ENCODE measurements at regions not wholly inside any gene's neighbourhood (a gene's known extent, or its start where the extent isn't known, plus 50 kb on each side); places are given as distances from the start of the nearest gene placed in this dataset.
"Not testable (repeated sequence)": the region's sequence is repeated elsewhere in the genome, so short reads cannot be mapped to it uniquely, and the experiment has no call there.

- H3K4me1 ChIP-seq (ENCODE audit: control insufficient read depth, insufficient read depth, low read length), result no peaks in the 10 kb centered on the region
- no peaks in the 10 kb centered on the region for H3K36me3 ChIP-seq (ENCODE audit: control insufficient read depth in 2 of 2, insufficient read depth in 2 of 2, low read length in 2 of 2)
- no peak overlapping the region for H3K4me3 ChIP-seq (ENCODE audit: low read length in 2 of 2)
- no peaks in the 10 kb centered on the region for H3K9me3 ChIP-seq (ENCODE audit: control insufficient read depth in 2 of 2, low read length in 2 of 2)
- no peak overlapping the region for H3K27ac ChIP-seq (ENCODE audit: low read length)
- peaks cover 2 to 5% of the 10 kb centered on the region in 2 donors for H3K27me3 ChIP-seq (ENCODE audit: control insufficient read depth in 1 of 2, insufficient read depth in 2 of 2, low read length in 2 of 2)
- H3K9ac ChIP-seq (ENCODE audit: low read length in 2 of 2), result no peak overlapping the region
These were observed 248.1 kb downstream of the USP46 start for GRCh38 chr4:52410971-52411370.

- H3K4me3 ChIP-seq (ENCODE audit: low read length in 2 of 2), result no peak overlapping the region
- H3K27me3 ChIP-seq (ENCODE audit: control insufficient read depth in 1 of 2, insufficient read depth in 2 of 2, low read length in 2 of 2), result no peaks in the 10 kb centered on the region
- no peak overlapping the region for H3K27ac ChIP-seq (ENCODE audit: low read length)
- no peak overlapping the region for H3K9ac ChIP-seq (ENCODE audit: low read length in 2 of 2)
- H3K36me3 ChIP-seq (ENCODE audit: control insufficient read depth in 2 of 2, insufficient read depth in 2 of 2, low read length in 2 of 2), result no peaks in the 10 kb centered on the region
- H3K9me3 ChIP-seq (ENCODE audit: control insufficient read depth in 2 of 2, low read length in 2 of 2), result no peaks in the 10 kb centered on the region
- no peaks in the 10 kb centered on the region for H3K4me1 ChIP-seq (ENCODE audit: control insufficient read depth, insufficient read depth, low read length)
These were observed 238.8 kb downstream of the USP46 start for GRCh38 chr4:52420330-52420729.

- Histone ChIP-seq H3K4me3 (ENCODE audit: low read length in 2 of 2) (no peak overlapping the region), H3K27ac (ENCODE audit: low read length) (no peak overlapping the region), H3K4me1 (ENCODE audit: control insufficient read depth, insufficient read depth, low read length) (no peaks in the 10 kb centered on the region), H3K9ac (ENCODE audit: low read length in 2 of 2) (no peak overlapping the region), H3K36me3 (ENCODE audit: control insufficient read depth in 2 of 2, insufficient read depth in 2 of 2, low read length in 2 of 2) (no peaks in the 10 kb centered on the region), H3K27me3 (ENCODE audit: control insufficient read depth in 1 of 2, insufficient read depth in 2 of 2, low read length in 2 of 2) (no peaks in the 10 kb centered on the region), H3K9me3 (ENCODE audit: control insufficient read depth in 2 of 2, low read length in 2 of 2) (no peaks in the 10 kb centered on the region)
These were observed 237.3 kb downstream of the USP46 start for GRCh38 chr4:52421811-52422213.

- Histone ChIP-seq H3K4me3 (ENCODE audit: low read length in 2 of 2) (no peak overlapping the region), H3K9ac (ENCODE audit: low read length in 2 of 2) (no peak overlapping the region), H3K27me3 (ENCODE audit: control insufficient read depth in 1 of 2, insufficient read depth in 2 of 2, low read length in 2 of 2) (no peaks in the 10 kb centered on the region), H3K9me3 (ENCODE audit: control insufficient read depth in 2 of 2, low read length in 2 of 2) (peaks cover 0 to 4% of the 10 kb centered on the region in 2 donors), H3K4me1 (ENCODE audit: control insufficient read depth, insufficient read depth, low read length) (no peaks in the 10 kb centered on the region), H3K27ac (ENCODE audit: low read length) (no peak overlapping the region), H3K36me3 (ENCODE audit: control insufficient read depth in 2 of 2, insufficient read depth in 2 of 2, low read length in 2 of 2) (no peaks in the 10 kb centered on the region)
These were observed 235.1 kb downstream of the USP46 start for GRCh38 chr4:52423967-52424366.

DNA sequence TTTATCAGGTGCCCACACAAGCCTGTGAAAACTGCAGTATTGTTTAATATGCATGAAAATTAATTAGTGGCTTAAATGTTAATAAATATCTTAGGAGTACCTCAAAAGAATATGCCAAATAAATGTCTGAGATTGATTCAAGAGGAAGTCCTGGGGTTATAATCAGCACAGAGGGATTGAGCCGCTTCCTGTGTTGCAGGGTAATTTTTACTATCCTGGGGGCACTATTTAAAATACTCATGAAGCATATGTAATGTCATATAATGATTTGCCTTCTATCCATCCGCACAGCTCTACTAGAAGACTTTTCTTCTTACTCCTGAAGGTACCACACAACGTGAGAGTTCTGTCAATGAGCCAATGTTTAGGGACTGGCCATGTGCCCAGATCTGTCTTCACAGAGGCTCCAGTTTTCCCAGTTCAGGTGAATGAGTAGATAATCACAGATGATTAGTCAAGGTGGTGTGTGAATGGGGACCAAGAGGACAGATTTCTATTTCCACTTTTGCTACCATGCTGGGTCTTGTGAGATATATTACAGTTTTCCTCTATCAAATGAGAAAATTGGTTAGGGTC lies 233.3 kb downstream of the USP46 start:
- no peak overlapping the region for H3K27ac ChIP-seq (ENCODE audit: low read length)
- no peak overlapping the region for H3K9ac ChIP-seq (ENCODE audit: low read length in 2 of 2)
- H3K36me3 ChIP-seq (ENCODE audit: control insufficient read depth in 2 of 2, insufficient read depth in 2 of 2, low read length in 2 of 2), result no peaks in the 10 kb centered on the region
- peaks cover 0 to 5% of the 10 kb centered on the region in 2 donors for H3K9me3 ChIP-seq (ENCODE audit: control insufficient read depth in 2 of 2, low read length in 2 of 2)
- H3K4me1 ChIP-seq (ENCODE audit: control insufficient read depth, insufficient read depth, low read length), result no peaks in the 10 kb centered on the region
- H3K27me3 ChIP-seq (ENCODE audit: control insufficient read depth in 1 of 2, insufficient read depth in 2 of 2, low read length in 2 of 2), result no peaks in the 10 kb centered on the region
- H3K4me3 ChIP-seq (ENCODE audit: low read length in 2 of 2), result no peak overlapping the region

GRCh38 chr4:52431410-52431809 lies 227.7 kb downstream of the USP46 start:
- H3K27ac ChIP-seq (ENCODE audit: low read length), result no peak overlapping the region
- no peak overlapping the region for H3K9ac ChIP-seq (ENCODE audit: low read length in 2 of 2)
- no peaks in the 10 kb centered on the region for H3K36me3 ChIP-seq (ENCODE audit: control insufficient read depth in 2 of 2, insufficient read depth in 2 of 2, low read length in 2 of 2)
- no peaks in the 10 kb centered on the region for H3K4me1 ChIP-seq (ENCODE audit: control insufficient read depth, insufficient read depth, low read length)
- peaks cover 0 to 5% of the 10 kb centered on the region in 2 donors for H3K9me3 ChIP-seq (ENCODE audit: control insufficient read depth in 2 of 2, low read length in 2 of 2)
- H3K4me3 ChIP-seq (ENCODE audit: low read length in 2 of 2), result no peak overlapping the region
- no peaks in the 10 kb centered on the region for H3K27me3 ChIP-seq (ENCODE audit: control insufficient read depth in 1 of 2, insufficient read depth in 2 of 2, low read length in 2 of 2)

DNA sequence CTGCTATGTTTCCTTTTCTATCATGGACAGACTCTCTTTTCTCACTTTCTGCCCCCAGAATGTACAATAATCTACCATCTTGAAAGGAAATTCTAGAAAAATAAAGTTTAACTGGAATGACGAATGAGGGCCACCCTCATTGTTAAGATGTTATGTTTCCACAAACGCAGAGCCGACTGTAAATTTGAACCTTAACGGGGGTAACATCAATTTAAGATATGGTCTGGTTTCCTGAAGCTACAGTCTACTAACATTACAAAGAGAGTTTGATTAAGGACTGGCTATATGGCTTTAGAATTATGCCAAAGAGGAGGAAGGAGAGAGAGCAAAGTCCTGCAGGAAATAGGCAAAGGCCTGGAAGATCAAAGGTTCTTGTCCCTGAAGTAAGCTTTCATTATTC lies 227.2 kb downstream of the USP46 start:
- Histone ChIP-seq H3K4me1 (ENCODE audit: control insufficient read depth, insufficient read depth, low read length) (no peaks in the 10 kb centered on the region), H3K4me3 (ENCODE audit: low read length in 2 of 2) (no peak overlapping the region), H3K27ac (ENCODE audit: low read length) (no peak overlapping the region), H3K36me3 (ENCODE audit: control insufficient read depth in 2 of 2, insufficient read depth in 2 of 2, low read length in 2 of 2) (no peaks in the 10 kb centered on the region), H3K27me3 (ENCODE audit: control insufficient read depth in 1 of 2, insufficient read depth in 2 of 2, low read length in 2 of 2) (peaks cover 0 to 2% of the 10 kb centered on the region in 2 donors), H3K9me3 (ENCODE audit: control insufficient read depth in 2 of 2, low read length in 2 of 2) (peaks cover 0 to 5% of the 10 kb centered on the region in 2 donors), H3K9ac (ENCODE audit: low read length in 2 of 2) (no peak overlapping the region)

- not testable (repeated sequence) for H3K36me3 ChIP-seq (ENCODE audit: control insufficient read depth in 2 of 2, insufficient read depth in 2 of 2, low read length in 2 of 2); H3K27ac ChIP-seq (ENCODE audit: low read length); H3K27me3 ChIP-seq (ENCODE audit: control insufficient read depth in 1 of 2, insufficient read depth in 2 of 2, low read length in 2 of 2); H3K9me3 ChIP-seq (ENCODE audit: control insufficient read depth in 2 of 2, low read length in 2 of 2); H3K4me3 ChIP-seq (ENCODE audit: low read length in 2 of 2); H3K9ac ChIP-seq (ENCODE audit: low read length in 2 of 2); H3K4me1 ChIP-seq (ENCODE audit: control insufficient read depth, insufficient read depth, low read length)
These were observed 216.6 kb downstream of the USP46 start for GRCh38 chr4:52442524-52442923.

DNA sequence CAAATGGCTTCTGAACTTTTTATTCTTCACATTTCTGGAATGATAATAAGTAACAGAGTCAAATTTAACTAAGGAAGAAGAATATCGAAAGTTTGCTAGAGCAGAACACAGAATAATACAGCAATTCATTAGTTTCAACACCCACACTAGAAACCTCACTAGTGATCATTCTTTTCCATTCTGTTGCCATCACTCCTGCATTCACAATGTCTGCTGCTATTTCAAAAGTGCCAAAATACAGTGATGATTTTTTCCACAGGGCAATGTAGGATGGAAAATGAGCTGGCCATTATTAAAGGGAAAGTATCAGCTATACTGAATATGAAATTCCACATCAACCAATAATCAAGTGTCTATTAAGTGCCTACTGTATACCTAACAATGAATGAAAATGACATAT lies 186.7 kb downstream of the USP46 start:
- no peaks in the 10 kb centered on the region for H3K4me1 ChIP-seq (ENCODE audit: control insufficient read depth, insufficient read depth, low read length)
- H3K27ac ChIP-seq (ENCODE audit: low read length), result no peak overlapping the region
- no peaks in the 10 kb centered on the region for H3K9me3 ChIP-seq (ENCODE audit: control insufficient read depth in 2 of 2, low read length in 2 of 2)
- H3K4me3 ChIP-seq (ENCODE audit: low read length in 2 of 2), result no peak overlapping the region
- H3K27me3 ChIP-seq (ENCODE audit: control insufficient read depth in 1 of 2, insufficient read depth in 2 of 2, low read length in 2 of 2), result no peaks in the 10 kb centered on the region
- no peak overlapping the region for H3K9ac ChIP-seq (ENCODE audit: low read length in 2 of 2)
- no peaks in the 10 kb centered on the region for H3K36me3 ChIP-seq (ENCODE audit: control insufficient read depth in 2 of 2, insufficient read depth in 2 of 2, low read length in 2 of 2)

- Histone ChIP-seq H3K36me3 (ENCODE audit: control insufficient read depth in 2 of 2, insufficient read depth in 2 of 2, low read length in 2 of 2) (no peaks in the 10 kb centered on the region), H3K9ac (ENCODE audit: low read length in 2 of 2) (no peak overlapping the region), H3K9me3 (ENCODE audit: control insufficient read depth in 2 of 2, low read length in 2 of 2) (no peaks in the 10 kb centered on the region), H3K4me1 (ENCODE audit: control insufficient read depth, insufficient read depth, low read length) (peaks cover 5% of the 10 kb centered on the region), H3K4me3 (ENCODE audit: low read length in 2 of 2) (no peak overlapping the region), H3K27ac (ENCODE audit: low read length) (peak overlapping the region; percentile 38), H3K27me3 (ENCODE audit: control insufficient read depth in 1 of 2, insufficient read depth in 2 of 2, low read length in 2 of 2) (no peaks in the 10 kb centered on the region)
These were observed 181.8 kb downstream of the USP46 start for GRCh38 chr4:52477191-52477780.

DNA sequence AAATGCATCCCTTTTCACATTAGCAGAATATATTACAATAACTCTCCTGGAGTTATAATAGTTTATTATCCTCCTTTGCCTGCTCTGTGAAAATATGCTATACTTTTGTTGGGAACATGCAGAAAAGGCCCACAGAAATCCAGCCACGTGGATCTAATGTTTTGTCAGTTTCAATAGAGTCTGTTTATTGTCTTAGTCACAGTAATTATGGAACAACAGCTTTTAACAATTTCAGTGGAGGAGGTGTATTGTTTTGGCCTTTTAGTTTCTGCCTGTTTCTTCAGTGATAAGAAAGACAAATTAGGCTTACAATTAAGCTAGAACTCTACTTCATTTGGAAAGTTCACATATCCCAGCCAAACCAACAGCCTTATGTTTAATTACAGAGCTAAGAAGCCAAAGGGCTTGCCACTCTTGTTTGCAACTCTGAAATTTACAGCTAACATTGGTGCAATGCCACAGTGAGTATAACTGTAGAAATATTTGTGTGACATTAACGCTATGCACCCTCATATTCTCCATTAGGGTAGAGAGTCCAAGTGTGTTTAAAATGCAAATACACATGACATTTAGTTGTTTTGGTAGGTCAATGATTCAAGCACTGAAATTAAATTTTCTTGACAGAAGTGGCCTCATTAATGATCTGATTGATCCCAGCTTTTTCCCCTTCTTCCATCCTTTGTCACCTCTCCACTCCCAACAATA lies 175.8 kb downstream of the USP46 start:
- H3K4me1 ChIP-seq (ENCODE audit: control insufficient read depth, insufficient read depth, low read length), result peaks cover 5% of the 10 kb centered on the region
- no peaks in the 10 kb centered on the region for H3K36me3 ChIP-seq (ENCODE audit: control insufficient read depth in 2 of 2, insufficient read depth in 2 of 2, low read length in 2 of 2)
- H3K9ac ChIP-seq (ENCODE audit: low read length in 2 of 2), result no peak overlapping the region
- no peak overlapping the region for H3K4me3 ChIP-seq (ENCODE audit: low read length in 2 of 2)
- no peaks in the 10 kb centered on the region for H3K27me3 ChIP-seq (ENCODE audit: control insufficient read depth in 1 of 2, insufficient read depth in 2 of 2, low read length in 2 of 2)
- no peaks in the 10 kb centered on the region for H3K9me3 ChIP-seq (ENCODE audit: control insufficient read depth in 2 of 2, low read length in 2 of 2)
- H3K27ac ChIP-seq (ENCODE audit: low read length), result no peak overlapping the region
